IMR-90 (cell line): ENCODE measurements at regions not wholly inside any gene's neighbourhood (a gene's known extent, or its start where the extent isn't known, plus 50 kb on each side); places are given as distances from the start of the nearest gene placed in this dataset.

Experiments
- ATAC-seq: fragments of 200-7000 bp; cut with Tn5 transposase; 2 replicates; pipeline ENCODE4 v1.9.1; 2020; ENCODE audit warnings: low read depth, mild to moderate bottlenecking, moderate library complexity
- BruUV-seq: library from RNA; stranded (reverse); fragments of 400-500 nt; replicated peaks from 2 replicates; lab custom pipeline; 2021; lab: Mats Ljungman, UMichigan
- CTCF ChIA-PET: fragments of 300-600 bp; formaldehyde crosslinking; extraction: SDS; loops from one replicate; lab custom pipeline; 2021; ENCODE audit warnings: antibody characterized with exemption; lab: Yijun Ruan, JAX
- POLR2A ChIA-PET: fragments of 300-600 bp; sonication (Branson Sonifier 250); formaldehyde crosslinking; loops from one replicate; lab custom pipeline; 2022; ENCODE audit warnings: antibody characterized with exemption; ENCODE audit not compliant: unreplicated experiment; lab: Charles Lee
- DNase-seq: peaks from one replicate; pipeline ENCODE4 v3.0.0; 2013
- H2AFZ ChIP-seq: replicated peaks from 2 replicates; pipeline ENCODE3; 2013; ENCODE audit warnings: low read length, mild to moderate bottlenecking; ENCODE audit not compliant: poor library complexity
- H2AK5ac ChIP-seq: 2 replicates; pipeline ENCODE4 v1.6.1; 2013; ENCODE audit warnings: low read depth, low read length, inconsistent platforms
- H2AK9ac ChIP-seq: replicated peaks from 2 replicates; pipeline ENCODE3; 2013; ENCODE audit warnings: mild to moderate bottlenecking, low read depth, low read length, moderate library complexity; ENCODE audit not compliant: poor library complexity
- H2BK120ac ChIP-seq: 2 replicates; pipeline ENCODE4 v1.6.1; 2013; ENCODE audit warnings: low read depth, low read length, inconsistent platforms
- H2BK15ac ChIP-seq: 3 replicates; pipeline ENCODE4 v1.6.1; 2013; ENCODE audit warnings: low read depth, low read length, inconsistent platforms
- H2BK20ac ChIP-seq: 2 replicates; pipeline ENCODE4 v1.6.1; 2013; ENCODE audit warnings: low read depth, mild to moderate bottlenecking, inconsistent platforms, low read length, moderate library complexity
- H2BK5ac ChIP-seq: 2 replicates; pipeline ENCODE4 v1.6.1; 2013; ENCODE audit warnings: mild to moderate bottlenecking, low read depth, low read length, inconsistent platforms; ENCODE audit not compliant: poor library complexity, severe bottlenecking
- H3K14ac ChIP-seq: replicated peaks from 2 replicates; pipeline ENCODE4 v1.6.1; 2013; ENCODE audit warnings: low read depth, low read length, inconsistent platforms
- H3K18ac ChIP-seq: 2 replicates; pipeline ENCODE4 v1.6.1; 2013; ENCODE audit warnings: low read depth, low read length, control low read depth
- H3K23ac ChIP-seq: 2 replicates; pipeline ENCODE4 v1.6.1; 2013; ENCODE audit warnings: low read depth, low read length, inconsistent platforms
- H3K27ac ChIP-seq: 2 replicates; pipeline ENCODE4 v1.5.1; 2013; ENCODE audit warnings: mild to moderate bottlenecking, control low read depth, low read length; ENCODE audit not compliant: insufficient read depth
- H3K27me3 ChIP-seq: 2 replicates; pipeline ENCODE4 v1.6.1; 2013; ENCODE audit warnings: low read length; ENCODE audit not compliant: control insufficient read depth, insufficient read depth
- H3K36me3 ChIP-seq: 2 replicates; pipeline ENCODE4 v1.6.1; 2013; ENCODE audit warnings: low read length, mixed read lengths; ENCODE audit not compliant: control insufficient read depth, insufficient read depth
- H3K4ac ChIP-seq: 2 replicates; pipeline ENCODE4 v1.6.1; 2013; ENCODE audit warnings: low read depth, low read length, inconsistent platforms
- H3K4me1 ChIP-seq: 2 replicates; pipeline ENCODE4 v1.6.1; 2013; ENCODE audit warnings: low read length, mixed read lengths; ENCODE audit not compliant: control insufficient read depth, insufficient read depth
- H3K4me2 ChIP-seq: 2 replicates; pipeline ENCODE4 v1.6.1; 2013; ENCODE audit warnings: low read depth, mild to moderate bottlenecking, control low read depth, low read length, moderate library complexity
- H3K4me3 ChIP-seq: 2 replicates; pipeline ENCODE4 v1.5.1; 2013; ENCODE audit warnings: low read depth, mild to moderate bottlenecking, control low read depth, low read length, moderate library complexity; ENCODE audit not compliant: insufficient read depth
- H3K56ac ChIP-seq: 2 replicates; pipeline ENCODE4 v1.6.1; 2013; ENCODE audit warnings: low read length, inconsistent platforms; ENCODE audit not compliant: insufficient read depth; ENCODE audit errors: extremely low read depth
- H3K79me1 ChIP-seq, 2 experiments: 2 replicates each; pipeline ENCODE4 v1.6.1; 2013; ENCODE audit warnings: low read length in 2 of 2, inconsistent platforms in 1 of 2, low read depth in 1 of 2
- H3K9ac ChIP-seq: 2 replicates; pipeline ENCODE4 v1.6.1; 2013; ENCODE audit warnings: low read depth, low read length, control low read depth
- H3K9me1 ChIP-seq: 2 replicates; pipeline ENCODE4 v1.6.1; 2013; ENCODE audit warnings: low read length, inconsistent platforms; ENCODE audit not compliant: insufficient read depth
- H3K9me3 ChIP-seq: 2 replicates; pipeline ENCODE4 v1.6.1; 2013; ENCODE audit warnings: low read length; ENCODE audit not compliant: control insufficient read depth, insufficient read depth
- H4K20me1 ChIP-seq: 2 replicates; pipeline ENCODE4 v1.6.1; 2013; ENCODE audit warnings: low read length, inconsistent platforms; ENCODE audit not compliant: insufficient read depth
- H4K5ac ChIP-seq: 2 replicates; pipeline ENCODE4 v1.6.1; 2013; ENCODE audit warnings: mild to moderate bottlenecking, low read depth, low read length, control low read depth
- H4K8ac ChIP-seq, 2 experiments: 2 replicates each; pipeline ENCODE4 v1.6.1; 2013; ENCODE audit warnings: low read depth in 2 of 2, low read length in 2 of 2, control low read depth in 1 of 2, inconsistent platforms in 1 of 2
- H4K91ac ChIP-seq: 2 replicates; pipeline ENCODE4 v1.6.1; 2013; ENCODE audit warnings: low read depth, low read length, inconsistent platforms; ENCODE audit not compliant: insufficient read depth
- BHLHE40 ChIP-seq: fragments of 150-350 bp; IDR thresholded peaks from 2 replicates; pipeline ENCODE4 v1.6.1; 2016; ENCODE audit warnings: mild to moderate bottlenecking, low read depth, low read length
- CEBPB ChIP-seq: IDR thresholded peaks from 2 replicates; pipeline ENCODE4 v1.6.1; 2012; ENCODE audit warnings: low read depth, low read length, improper control_type of control experiment
- CHD1 ChIP-seq: IDR thresholded peaks from 2 replicates; pipeline ENCODE4 v1.6.1; 2012; ENCODE audit warnings: low read depth, low read length, improper control_type of control experiment
- FOS ChIP-seq: fragments of 150-350 bp; IDR thresholded peaks from 2 replicates; pipeline ENCODE4 v1.6.1; 2016; ENCODE audit warnings: low read depth, low read length
- MXI1 ChIP-seq: IDR thresholded peaks from 2 replicates; pipeline ENCODE4 v1.6.1; 2012; ENCODE audit warnings: low read depth, mild to moderate bottlenecking, low read length, moderate library complexity, borderline replicate concordance
- POLR2A ChIP-seq: IDR thresholded peaks from 2 replicates; pipeline ENCODE4 v1.6.1; 2012; ENCODE audit warnings: mild to moderate bottlenecking, low read depth, low read length
- SMC3 ChIP-seq: fragments of 150-350 bp; IDR thresholded peaks from 2 replicates; pipeline ENCODE4 v1.6.1; 2016; ENCODE audit warnings: low read depth, mild to moderate bottlenecking, antibody characterized with exemption, low read length, moderate library complexity
- USF2 ChIP-seq: fragments of 150-350 bp; IDR thresholded peaks from 2 replicates; pipeline ENCODE4 v1.6.1; 2017; ENCODE audit warnings: mild to moderate bottlenecking, antibody characterized with exemption, low read length, low read depth
- WGBS, 2 experiments: methylation state at CpG; one replicate each; pipeline versions ENCODE4 v1.1.5 to v1.1.7; 2013; ENCODE audit warnings: missing lambda C conversion rate in 2 of 2; ENCODE audit not compliant: insufficient read length in 1 of 2; ENCODE audit errors: extremely low coverage in 2 of 2; 5-methylcytosine and 5-hydroxymethylcytosine counted together
- dilution Hi-C: fragments of 300-500 bp; cut with HindIII; formaldehyde crosslinking; loops from one replicate; pipeline ENCODE4 v1.14.3; 2018; ENCODE audit warnings: low sequenced_read_pairs; ENCODE audit not compliant: unreplicated experiment
- in situ Hi-C: fragments of 300-500 bp; cut with MboI; formaldehyde crosslinking; loops from 3 replicates; pipeline ENCODE4 v1.14.3; 2019; ENCODE audit warnings: low sequenced_read_pairs, inconsistent platforms, mixed read lengths
- intact Hi-C: fragments of 100-400 bp; cut with micrococcal nuclease; formaldehyde crosslinking; loops from 2 replicates; pipeline ENCODE4 v1.10.0; 2022
- TF ChIP-seq, protein P1 (sequence below): conservative IDR thresholded peaks from 2 replicates; pipeline ENCODE4 v1.5.1; 2012; ENCODE audit warnings: mild to moderate bottlenecking, low read depth, low read length, improper control_type of control experiment

- ChIA-PET CTCF (no interaction called here), POLR2A (no interaction called here)
- Histone ChIP-seq H3K9me1 (no peaks in the 10 kb centered on the region), H3K79me1 (no peaks in the 10 kb centered on the region), H3K4me3 (no peak overlapping the region), H3K36me3 (no peaks in the 10 kb centered on the region), H2AK5ac (no peak overlapping the region), H3K9ac (no peak overlapping the region), H3K27ac (no peak overlapping the region), H3K56ac (no peak overlapping the region), H3K4me1 (no peaks in the 10 kb centered on the region), H2BK5ac (no peak overlapping the region), H4K91ac (no peak overlapping the region), H2BK120ac (no peak overlapping the region), H2AFZ (no peak overlapping the region), H3K23ac (no peak overlapping the region), H3K18ac (no peak overlapping the region), H4K20me1 (no peaks in the 10 kb centered on the region), H2BK15ac (no peak overlapping the region), H3K27me3 (no peaks in the 10 kb centered on the region), H3K4ac (no peak overlapping the region), H4K8ac (no peak overlapping the region), H3K4me2 (no peak overlapping the region), H4K5ac (no peak overlapping the region), H3K9me3 (peaks cover 14% of the 10 kb centered on the region), H3K14ac (no peak overlapping the region), H2BK20ac (no peak overlapping the region), H2AK9ac (no peak overlapping the region)
- intact Hi-C loops, result no loop called here
- no TSS peak for BruUV-seq
- WGBS, 2 experiments, result 0% methylated on average over 1 of the region's 3 CpGs; no CpG with 5 or more reads in 1 of the 2 experiments
- in situ Hi-C loops, result no loop called here
- no peak for ATAC-seq
- DNase-seq, result peak; percentile 4
- TF ChIP-seq CHD1, result no peak
- TF ChIP-seq, protein P1, sequence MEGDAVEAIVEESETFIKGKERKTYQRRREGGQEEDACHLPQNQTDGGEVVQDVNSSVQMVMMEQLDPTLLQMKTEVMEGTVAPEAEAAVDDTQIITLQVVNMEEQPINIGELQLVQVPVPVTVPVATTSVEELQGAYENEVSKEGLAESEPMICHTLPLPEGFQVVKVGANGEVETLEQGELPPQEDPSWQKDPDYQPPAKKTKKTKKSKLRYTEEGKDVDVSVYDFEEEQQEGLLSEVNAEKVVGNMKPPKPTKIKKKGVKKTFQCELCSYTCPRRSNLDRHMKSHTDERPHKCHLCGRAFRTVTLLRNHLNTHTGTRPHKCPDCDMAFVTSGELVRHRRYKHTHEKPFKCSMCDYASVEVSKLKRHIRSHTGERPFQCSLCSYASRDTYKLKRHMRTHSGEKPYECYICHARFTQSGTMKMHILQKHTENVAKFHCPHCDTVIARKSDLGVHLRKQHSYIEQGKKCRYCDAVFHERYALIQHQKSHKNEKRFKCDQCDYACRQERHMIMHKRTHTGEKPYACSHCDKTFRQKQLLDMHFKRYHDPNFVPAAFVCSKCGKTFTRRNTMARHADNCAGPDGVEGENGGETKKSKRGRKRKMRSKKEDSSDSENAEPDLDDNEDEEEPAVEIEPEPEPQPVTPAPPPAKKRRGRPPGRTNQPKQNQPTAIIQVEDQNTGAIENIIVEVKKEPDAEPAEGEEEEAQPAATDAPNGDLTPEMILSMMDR, result no peak
- no peak for TF ChIP-seq MXI1
- no peak for TF ChIP-seq BHLHE40
- TF ChIP-seq POLR2A, result no peak
- TF ChIP-seq FOS, result no peak
- TF ChIP-seq USF2, result no peak
- TF ChIP-seq CEBPB, result no peak
- no peak for TF ChIP-seq SMC3
- dilution Hi-C loops, result no loop called here
These were observed 355.0 kb downstream of the RNF144A start for GRCh38 chr2:7272210-7272609.
